ENCODE measurements at regions not wholly inside any gene's neighbourhood (a gene's known extent, or its start where the extent isn't known, plus 50 kb on each side); places are given as distances from the start of the nearest gene placed in this dataset.
"Not testable (repeated sequence)": the region's sequence is repeated elsewhere in the genome, so short reads cannot be mapped to it uniquely, and the experiment has no call there.

GRCh38 chr16:22609798-22610197 lies 99.1 kb downstream of the NPIPB5 start:
- POLR2A ChIA-PET; H3K9me3 Mint-ChIP-seq (ENCODE audit: low read depth); CTCF ChIA-PET; H3K27ac Mint-ChIP-seq; intact Hi-C loops (cut with DNase I, micrococcal nuclease); ATAC-seq; DNase-seq; H3K4me3 Mint-ChIP-seq; H3K4me1 Mint-ChIP-seq; H3K36me3 Mint-ChIP-seq (ENCODE audit: low read depth): not testable (repeated sequence)
- peaks cover 14% of the 10 kb centered on the region for H3K27me3 Mint-ChIP-seq

GRCh38 chr16:22611128-22611527 lies 100.4 kb downstream of the NPIPB5 start:
- H3K4me1 Mint-ChIP-seq; intact Hi-C loops (cut with DNase I, micrococcal nuclease); H3K27ac Mint-ChIP-seq; POLR2A ChIA-PET; H3K36me3 Mint-ChIP-seq (ENCODE audit: low read depth); ATAC-seq; H3K9me3 Mint-ChIP-seq (ENCODE audit: low read depth); H3K4me3 Mint-ChIP-seq; CTCF ChIA-PET; DNase-seq: not testable (repeated sequence)
- peaks cover 14% of the 10 kb centered on the region for H3K27me3 Mint-ChIP-seq

GRCh38 chr16:22614271-22614947 lies 103.7 kb downstream of the NPIPB5 start:
- ChIA-PET CTCF (no interaction called here), POLR2A (no interaction called here)
- no peak for DNase-seq
- Mint-ChIP-seq H3K27ac (no peak overlapping the region), H3K4me1 (no peaks in the 10 kb centered on the region), H3K4me3 (no peak overlapping the region), H3K9me3 (ENCODE audit: low read depth) (peaks cover 4% of the 10 kb centered on the region), H3K36me3 (ENCODE audit: low read depth) (no peaks in the 10 kb centered on the region), H3K27me3 (peaks cover 14% of the 10 kb centered on the region)
- intact Hi-C loops (cut with DNase I, micrococcal nuclease) = no loop called here
- ATAC-seq = no peak

GRCh38 chr16:22618842-22619241 lies 108.2 kb downstream of the NPIPB5 start:
- POLR2A ChIA-PET = interaction anchor here (0.6 to 0.7 kb wide), 2 partner anchors 337 to 1433 kb away, joined by 5 to 7 read pairs; no protein-coding TSS in a partner anchor
- H3K9me3 Mint-ChIP-seq (ENCODE audit: low read depth) = peaks cover 4% of the 10 kb centered on the region
- no peak overlapping the region for H3K27ac Mint-ChIP-seq
- DNase-seq (no peak), ATAC-seq (no peak)
- H3K4me1 Mint-ChIP-seq = no peaks in the 10 kb centered on the region
- H3K4me3 Mint-ChIP-seq = no peak overlapping the region
- intact Hi-C loops (cut with DNase I, micrococcal nuclease) = no loop called here
- peaks cover 8% of the 10 kb centered on the region for H3K27me3 Mint-ChIP-seq
- CTCF ChIA-PET = no interaction called here
- H3K36me3 Mint-ChIP-seq (ENCODE audit: low read depth) = no peaks in the 10 kb centered on the region

- Mint-ChIP-seq H3K27me3 (no peaks in the 10 kb centered on the region), H3K36me3 (ENCODE audit: low read depth) (no peaks in the 10 kb centered on the region), H3K9me3 (ENCODE audit: low read depth) (no peaks in the 10 kb centered on the region), H3K4me1 (no peaks in the 10 kb centered on the region), H3K4me3 (no peak overlapping the region), H3K27ac (no peak overlapping the region)
- intact Hi-C loops (cut with DNase I, micrococcal nuclease) = loop anchor here in 1 of 2 experiments (2.0 kb wide), 1 partner anchor 21 kb away; no protein-coding TSS in a partner anchor
- ChIA-PET CTCF (interaction anchor here (0.7 kb wide), 1 partner anchor 48 kb away, joined by 3 read pairs; no protein-coding TSS in a partner anchor), POLR2A (no interaction called here)
- ATAC-seq (no peak), DNase-seq (no peak)
Measured at GRCh38 chr16:22621586-22622155, 111.0 kb downstream of the NPIPB5 start.

GRCh38 chr16:22622703-22623102 lies 112.0 kb downstream of the NPIPB5 start:
- no peak for DNase-seq
- ATAC-seq = no peak
- POLR2A ChIA-PET = no interaction called here

GRCh38 chr16:22623351-22623781 lies 112.7 kb downstream of the NPIPB5 start:
- no peak for ATAC-seq
- no peak overlapping the region for H3K4me3 Mint-ChIP-seq
- no peaks in the 10 kb centered on the region for H3K4me1 Mint-ChIP-seq
- H3K36me3 Mint-ChIP-seq (ENCODE audit: low read depth) = no peaks in the 10 kb centered on the region
- CTCF ChIA-PET = no interaction called here
- intact Hi-C loops (cut with DNase I, micrococcal nuclease) = loop anchor here in 1 of 2 experiments (2.0 kb wide), 1 partner anchor 19 kb away; no protein-coding TSS in a partner anchor
- no peak overlapping the region for H3K27ac Mint-ChIP-seq
- POLR2A ChIA-PET = no interaction called here
- no peaks in the 10 kb centered on the region for H3K27me3 Mint-ChIP-seq
- no peaks in the 10 kb centered on the region for H3K9me3 Mint-ChIP-seq (ENCODE audit: low read depth)
- DNase-seq = no peak

More at GRCh38 chr16:22622703-22623102, 112.0 kb downstream of the NPIPB5 start:
- H3K4me3 Mint-ChIP-seq = no peak overlapping the region
- intact Hi-C loops (cut with DNase I, micrococcal nuclease) = loop anchor here in 1 of 2 experiments (2.0 kb wide), 1 partner anchor 20 kb away; no protein-coding TSS in a partner anchor
- no peaks in the 10 kb centered on the region for H3K27me3 Mint-ChIP-seq
- no peaks in the 10 kb centered on the region for H3K4me1 Mint-ChIP-seq
- no peaks in the 10 kb centered on the region for H3K9me3 Mint-ChIP-seq (ENCODE audit: low read depth)
- H3K27ac Mint-ChIP-seq = no peak overlapping the region
- H3K36me3 Mint-ChIP-seq (ENCODE audit: low read depth) = no peaks in the 10 kb centered on the region
- CTCF ChIA-PET = no interaction called here

- H3K27ac Mint-ChIP-seq = no peak overlapping the region
- H3K4me1 Mint-ChIP-seq = no peaks in the 10 kb centered on the region
- CTCF ChIA-PET = no interaction called here
- ATAC-seq (no peak), DNase-seq (no peak)
- no peaks in the 10 kb centered on the region for H3K36me3 Mint-ChIP-seq (ENCODE audit: low read depth)
- no peaks in the 10 kb centered on the region for H3K9me3 Mint-ChIP-seq (ENCODE audit: low read depth)
- no peak overlapping the region for H3K4me3 Mint-ChIP-seq
- intact Hi-C loops (cut with DNase I, micrococcal nuclease) = no loop called here
- no peaks in the 10 kb centered on the region for H3K27me3 Mint-ChIP-seq
- POLR2A ChIA-PET = no interaction called here
Measured at GRCh38 chr16:22624038-22624799, 113.5 kb downstream of the NPIPB5 start.

- H3K9me3 Mint-ChIP-seq (ENCODE audit: low read depth) = no peaks in the 10 kb centered on the region
- no peaks in the 10 kb centered on the region for H3K36me3 Mint-ChIP-seq (ENCODE audit: low read depth)
- no peak overlapping the region for H3K4me3 Mint-ChIP-seq
- no peak overlapping the region for H3K27ac Mint-ChIP-seq
- DNase-seq = peak; percentile 27
- ChIA-PET CTCF (interaction anchor here (1.4 kb wide), 1 partner anchor 23 kb away, joined by 3 read pairs; no protein-coding TSS in a partner anchor), POLR2A (no interaction called here)
- no peaks in the 10 kb centered on the region for H3K4me1 Mint-ChIP-seq
- no peaks in the 10 kb centered on the region for H3K27me3 Mint-ChIP-seq
- peak; percentile 55 for ATAC-seq
- intact Hi-C loops (cut with DNase I, micrococcal nuclease) = no loop called here
Measured at GRCh38 chr16:22624800-22625533, 114.3 kb downstream of the NPIPB5 start.

GRCh38 chr16:22625967-22626366 lies 115.3 kb downstream of the NPIPB5 start:
- intact Hi-C loops (cut with DNase I, micrococcal nuclease) = no loop called here
- CTCF ChIA-PET = interaction anchor here (1.4 kb wide), 1 partner anchor 22 kb away, joined by 3 read pairs; no protein-coding TSS in a partner anchor
- DNase-seq = no peak

GRCh38 chr16:22627043-22627442 lies 116.4 kb downstream of the NPIPB5 start:
- H3K4me3 Mint-ChIP-seq = no peak overlapping the region

More at GRCh38 chr16:22625967-22626366, 115.3 kb downstream of the NPIPB5 start:
- no peak overlapping the region for H3K4me3 Mint-ChIP-seq
- POLR2A ChIA-PET = no interaction called here
- no peak for ATAC-seq
- H3K36me3 Mint-ChIP-seq (ENCODE audit: low read depth) = no peaks in the 10 kb centered on the region
- no peaks in the 10 kb centered on the region for H3K27me3 Mint-ChIP-seq
- no peaks in the 10 kb centered on the region for H3K9me3 Mint-ChIP-seq (ENCODE audit: low read depth)
- no peak overlapping the region for H3K27ac Mint-ChIP-seq
- H3K4me1 Mint-ChIP-seq = no peaks in the 10 kb centered on the region

More at GRCh38 chr16:22627043-22627442, 116.4 kb downstream of the NPIPB5 start:
- CTCF ChIA-PET = interaction anchor here (0.5 to 0.6 kb wide), 2 partner anchors 97 to 324 kb away, joined by 3 read pairs; no protein-coding TSS in a partner anchor
- Mint-ChIP-seq H3K27me3 (no peaks in the 10 kb centered on the region), H3K36me3 (ENCODE audit: low read depth) (no peaks in the 10 kb centered on the region), H3K4me1 (no peaks in the 10 kb centered on the region), H3K27ac (no peak overlapping the region), H3K9me3 (ENCODE audit: low read depth) (no peaks in the 10 kb centered on the region)
- intact Hi-C loops (cut with DNase I, micrococcal nuclease) = no loop called here
- ATAC-seq (no peak), DNase-seq (no peak)
- POLR2A ChIA-PET = no interaction called here
